Erythroblast (primary cell): ENCODE measurements at regions not wholly inside any gene's neighbourhood (a gene's known extent, or its start where the extent isn't known, plus 50 kb on each side); places are given as distances from the start of the nearest gene placed in this dataset.

Source experiments
- GATA1 ChIP-seq: IDR thresholded peaks from 2 replicates; pipeline ENCODE4 v1.6.1; 2011; ENCODE audit warnings: low read depth, mild to moderate bottlenecking, control low read depth, low read length, moderate library complexity
- POLR2A ChIP-seq: IDR thresholded peaks from 2 replicates; pipeline ENCODE4 v1.6.1; 2011; ENCODE audit warnings: mild to moderate bottlenecking, low read length

GRCh38 chr4:14404730-14405129, 597.6 kb upstream of the CPEB2 start:
- no peak for TF ChIP-seq POLR2A
- no peak for TF ChIP-seq GATA1
